ENCODE measurements at regions not wholly inside any gene's neighbourhood (a gene's known extent, or its start where the extent isn't known, plus 50 kb on each side); places are given as distances from the start of the nearest gene placed in this dataset.

DNA sequence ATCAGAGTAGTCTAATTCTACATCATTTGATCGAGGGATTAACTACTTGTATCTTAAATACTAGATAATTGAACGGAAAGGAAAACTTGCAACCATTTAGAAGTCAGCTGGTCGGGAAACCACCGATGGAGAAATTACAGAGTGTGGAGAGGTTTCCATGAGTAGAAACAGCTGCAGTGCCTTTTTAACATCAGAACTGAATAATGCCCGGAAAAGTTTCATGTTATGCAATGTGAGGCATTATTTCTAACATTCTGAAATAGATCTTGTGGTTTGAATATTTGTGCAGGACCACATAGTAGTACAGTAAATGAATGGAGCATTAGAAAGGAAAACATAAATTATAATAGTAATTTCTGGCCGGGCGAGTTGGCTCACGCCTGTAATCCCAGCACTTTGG, 88.1 kb upstream of the RNF180 start:
- TF ChIP-seq, protein P1, sequence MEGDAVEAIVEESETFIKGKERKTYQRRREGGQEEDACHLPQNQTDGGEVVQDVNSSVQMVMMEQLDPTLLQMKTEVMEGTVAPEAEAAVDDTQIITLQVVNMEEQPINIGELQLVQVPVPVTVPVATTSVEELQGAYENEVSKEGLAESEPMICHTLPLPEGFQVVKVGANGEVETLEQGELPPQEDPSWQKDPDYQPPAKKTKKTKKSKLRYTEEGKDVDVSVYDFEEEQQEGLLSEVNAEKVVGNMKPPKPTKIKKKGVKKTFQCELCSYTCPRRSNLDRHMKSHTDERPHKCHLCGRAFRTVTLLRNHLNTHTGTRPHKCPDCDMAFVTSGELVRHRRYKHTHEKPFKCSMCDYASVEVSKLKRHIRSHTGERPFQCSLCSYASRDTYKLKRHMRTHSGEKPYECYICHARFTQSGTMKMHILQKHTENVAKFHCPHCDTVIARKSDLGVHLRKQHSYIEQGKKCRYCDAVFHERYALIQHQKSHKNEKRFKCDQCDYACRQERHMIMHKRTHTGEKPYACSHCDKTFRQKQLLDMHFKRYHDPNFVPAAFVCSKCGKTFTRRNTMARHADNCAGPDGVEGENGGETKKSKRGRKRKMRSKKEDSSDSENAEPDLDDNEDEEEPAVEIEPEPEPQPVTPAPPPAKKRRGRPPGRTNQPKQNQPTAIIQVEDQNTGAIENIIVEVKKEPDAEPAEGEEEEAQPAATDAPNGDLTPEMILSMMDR (IDR thresholded peaks at IDR 0.05), result no peak
- TF ChIP-seq POLR2A (IDR thresholded peaks at IDR 0.05), result no peak
- no peak for TF ChIP-seq POLR2AphosphoS5 (IDR thresholded peaks at IDR 0.05)
